ENCODE measurements at regions not wholly inside any gene's neighbourhood (a gene's known extent, or its start where the extent isn't known, plus 50 kb on each side); places are given as distances from the start of the nearest gene placed in this dataset.

DNA sequence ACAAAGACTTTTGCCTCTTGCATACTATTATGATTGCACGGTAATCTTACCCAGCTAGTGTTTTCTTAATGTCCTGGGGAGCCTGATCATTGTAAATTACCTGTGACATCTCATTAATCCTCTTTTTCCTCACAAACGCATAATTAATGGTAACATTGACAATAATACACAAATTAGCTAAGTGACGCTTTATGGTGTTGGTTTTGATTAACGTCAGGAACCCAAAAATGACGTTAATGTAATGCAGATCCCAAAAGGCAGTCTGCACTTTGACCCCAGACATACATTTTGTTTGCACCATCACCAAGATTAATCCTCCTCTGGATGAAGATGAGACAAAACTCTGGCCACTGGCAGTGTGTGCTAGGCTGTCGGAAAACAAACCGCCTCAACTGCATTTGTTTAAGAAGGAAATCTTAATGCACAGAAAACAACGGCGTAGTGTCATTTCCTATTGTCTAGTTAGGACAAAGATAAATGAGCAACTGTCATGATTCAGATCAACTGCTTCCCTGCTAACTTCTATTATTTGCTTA, 83.9 kb upstream of the CDIN1 start:
- TF ChIP-seq CTCF (conservative IDR thresholded peaks at IDR 0.05) = no peak
- Histone ChIP-seq H3K4me2 (ENCODE audit: insufficient read depth, insufficient read length, low read length) (no peak overlapping the region), H3K4ac (ENCODE audit: low read depth, low read length) (no peak overlapping the region), H3K79me2 (ENCODE audit: insufficient read depth, low read length) (no peaks in the 10 kb centered on the region), H3K23me2 (ENCODE audit: insufficient read length, low read depth, low read length, poor library complexity, severe bottlenecking) (no peaks in the 10 kb centered on the region), H2BK12ac (ENCODE audit: insufficient read length, low read depth, low read length) (no peak overlapping the region), H4K5ac (ENCODE audit: insufficient read length, low read depth, low read length) (no peak overlapping the region), H3K79me1 (ENCODE audit: insufficient read depth, low read depth, low read length, poor library complexity, severe bottlenecking) (no peaks in the 10 kb centered on the region), H3K14ac (ENCODE audit: insufficient read depth, low read length) (no peak overlapping the region), H4K20me1 (ENCODE audit: control insufficient read depth, insufficient read depth, insufficient read length) (no peaks in the 10 kb centered on the region), H3K9ac (ENCODE audit: extremely low read depth, insufficient read length, low read length) (no peak overlapping the region), H2BK15ac (ENCODE audit: low read depth, low read length) (no peak overlapping the region), H4K8ac (replicated peaks; ENCODE audit: insufficient read length, low read depth, low read length) (no peak overlapping the region), H3K27me3 (ENCODE audit: insufficient read depth, low read length) (no peaks in the 10 kb centered on the region), H4K91ac (ENCODE audit: insufficient read length, low read depth, low read length) (no peak overlapping the region), H3K4me1 (ENCODE audit: insufficient read depth, low read length) (no peaks in the 10 kb centered on the region; the same call in 1 of the 2 replicates), H3K27ac (ENCODE audit: insufficient read length, low read depth, low read length) (no peak overlapping the region), H3K23ac (ENCODE audit: insufficient read length, low read depth, low read length) (no peak overlapping the region), H2AFZ (ENCODE audit: low read length) (no peak overlapping the region), H3K56ac (ENCODE audit: insufficient read length, low read depth, low read length) (no peak overlapping the region), H2BK120ac (ENCODE audit: low read depth, low read length, poor library complexity, severe bottlenecking) (no peak overlapping the region), H2AK5ac (ENCODE audit: insufficient read length, low read length) (no peak overlapping the region), H3K9me3 (ENCODE audit: control insufficient read depth, low read depth, low read length) (no peaks in the 10 kb centered on the region), H2BK20ac (ENCODE audit: low read depth, low read length, poor library complexity, severe bottlenecking) (no peak overlapping the region), H3K18ac (ENCODE audit: insufficient read length, low read depth, low read length) (no peak overlapping the region), H3T11ph (ENCODE audit: low read length) (no peak overlapping the region), H2BK5ac (ENCODE audit: insufficient read length, low read length) (no peak overlapping the region)
- no peaks in the 10 kb centered on the region for H3K9me3 Mint-ChIP-seq
- peaks cover 6 to 13% of the 10 kb centered on the region in 2 experiments for H3K4me1 Mint-ChIP-seq
- H3K4me3 Mint-ChIP-seq = no peak overlapping the region
- H3K27ac Mint-ChIP-seq = no peak overlapping the region
- no CpG with 5 or more reads among the region's 9 CpGs for WGBS (ENCODE audit: extremely low coverage, insufficient read length, low lambda C conversion rate)
- no peak for DNase-seq
- no peaks in the 10 kb centered on the region for H3K36me3 Mint-ChIP-seq (ENCODE audit: insufficient read depth in 1 of 3, low read depth in 3 of 3)
- no peaks in the 10 kb centered on the region for H3K27me3 Mint-ChIP-seq (ENCODE audit: low read depth)

Data from H9 (cell line).